ENCODE measurements at regions not wholly inside any gene's neighbourhood (a gene's known extent, or its start where the extent isn't known, plus 50 kb on each side); places are given as distances from the start of the nearest gene placed in this dataset.

DNA sequence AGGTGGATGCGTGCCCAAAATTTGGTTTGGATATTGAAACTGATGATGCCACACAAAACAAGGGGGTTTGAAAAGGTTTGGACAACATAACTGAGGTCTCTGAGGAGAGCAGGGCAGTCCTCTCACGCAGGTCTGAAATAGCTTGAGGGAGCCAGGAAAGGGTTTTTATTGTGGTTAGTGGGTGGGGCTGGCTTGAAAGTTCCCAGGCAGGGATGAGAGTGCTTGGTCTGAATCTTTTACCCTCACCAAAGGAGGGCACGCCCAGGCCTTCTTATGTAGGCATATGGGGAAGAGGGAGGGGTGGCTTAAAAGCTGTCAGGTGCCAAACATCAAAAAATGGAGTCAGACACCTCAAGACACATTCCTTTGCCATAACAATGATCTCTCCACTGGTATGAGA, 493.1 kb upstream of the CCDC196 start:
- no peaks in the 10 kb centered on the region for H3K9me3 Mint-ChIP-seq (ENCODE audit: unreplicated experiment)
- H3K36me3 Mint-ChIP-seq (ENCODE audit: unreplicated experiment): no peaks in the 10 kb centered on the region
- no peak overlapping the region for H3K4me3 Mint-ChIP-seq (ENCODE audit: unreplicated experiment)
- peaks cover 5% of the 10 kb centered on the region for H3K4me1 Mint-ChIP-seq (ENCODE audit: low read depth, unreplicated experiment)
- no peak overlapping the region for H3K27ac Mint-ChIP-seq (ENCODE audit: unreplicated experiment)
- TF ChIP-seq, protein P1, sequence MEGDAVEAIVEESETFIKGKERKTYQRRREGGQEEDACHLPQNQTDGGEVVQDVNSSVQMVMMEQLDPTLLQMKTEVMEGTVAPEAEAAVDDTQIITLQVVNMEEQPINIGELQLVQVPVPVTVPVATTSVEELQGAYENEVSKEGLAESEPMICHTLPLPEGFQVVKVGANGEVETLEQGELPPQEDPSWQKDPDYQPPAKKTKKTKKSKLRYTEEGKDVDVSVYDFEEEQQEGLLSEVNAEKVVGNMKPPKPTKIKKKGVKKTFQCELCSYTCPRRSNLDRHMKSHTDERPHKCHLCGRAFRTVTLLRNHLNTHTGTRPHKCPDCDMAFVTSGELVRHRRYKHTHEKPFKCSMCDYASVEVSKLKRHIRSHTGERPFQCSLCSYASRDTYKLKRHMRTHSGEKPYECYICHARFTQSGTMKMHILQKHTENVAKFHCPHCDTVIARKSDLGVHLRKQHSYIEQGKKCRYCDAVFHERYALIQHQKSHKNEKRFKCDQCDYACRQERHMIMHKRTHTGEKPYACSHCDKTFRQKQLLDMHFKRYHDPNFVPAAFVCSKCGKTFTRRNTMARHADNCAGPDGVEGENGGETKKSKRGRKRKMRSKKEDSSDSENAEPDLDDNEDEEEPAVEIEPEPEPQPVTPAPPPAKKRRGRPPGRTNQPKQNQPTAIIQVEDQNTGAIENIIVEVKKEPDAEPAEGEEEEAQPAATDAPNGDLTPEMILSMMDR (IDR thresholded peaks at IDR 0.05; ENCODE audit: partially characterized antibody, unreplicated experiment): no peak
- H3K27me3 Mint-ChIP-seq (ENCODE audit: unreplicated experiment): peaks cover 3% of the 10 kb centered on the region
- DNase-seq: no peak

DNA sequence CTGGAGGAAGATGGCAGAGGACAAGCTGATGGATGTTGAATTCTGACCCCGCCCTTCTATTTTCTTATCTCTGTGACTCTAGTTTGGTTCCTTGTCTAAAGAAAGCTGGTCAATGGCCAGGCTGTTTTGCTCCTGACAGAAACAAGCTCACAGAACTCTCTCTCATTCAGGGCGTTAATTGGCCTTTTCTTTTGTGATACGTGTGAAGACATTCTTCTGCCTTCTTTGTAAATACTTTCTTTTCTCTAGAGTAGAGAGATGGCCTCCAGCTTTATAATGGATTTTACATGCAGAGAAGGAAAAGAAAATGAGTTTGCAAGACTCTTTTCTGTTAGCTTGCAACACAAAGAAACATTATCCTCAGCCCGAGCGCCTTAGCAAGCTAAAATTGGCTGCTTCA, 492.2 kb upstream of the CCDC196 start:
- Mint-ChIP-seq H3K4me1 (ENCODE audit: low read depth, unreplicated experiment) (peaks cover 5% of the 10 kb centered on the region), H3K27me3 (ENCODE audit: unreplicated experiment) (peaks cover 3% of the 10 kb centered on the region), H3K27ac (ENCODE audit: unreplicated experiment) (no peak overlapping the region), H3K36me3 (ENCODE audit: unreplicated experiment) (no peaks in the 10 kb centered on the region), H3K4me3 (ENCODE audit: unreplicated experiment) (no peak overlapping the region), H3K9me3 (ENCODE audit: unreplicated experiment) (no peaks in the 10 kb centered on the region)
- DNase-seq: no peak
- TF ChIP-seq, protein P1 (IDR thresholded peaks at IDR 0.05; ENCODE audit: partially characterized antibody, unreplicated experiment): no peak

DNA sequence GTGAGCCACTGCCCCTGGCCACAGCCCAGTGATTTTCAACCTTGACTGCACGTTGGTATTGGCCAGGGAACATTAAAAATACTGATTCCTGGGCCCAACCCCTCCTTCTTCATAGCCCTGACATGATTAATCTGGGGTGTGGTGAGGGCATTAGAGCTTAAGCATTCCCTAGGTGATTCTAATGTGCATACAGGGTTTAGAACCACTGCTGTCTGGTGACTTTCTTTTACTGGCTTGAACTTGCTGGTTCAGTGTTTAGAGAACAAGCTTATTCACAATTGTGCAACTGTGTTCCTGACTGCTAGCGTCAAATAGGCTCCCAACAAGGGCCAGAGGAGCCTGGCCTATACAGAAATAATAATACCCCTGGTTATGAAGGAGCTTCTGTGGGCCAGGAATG, 488.8 kb upstream of the CCDC196 start:
- Mint-ChIP-seq H3K27ac (ENCODE audit: unreplicated experiment) (no peak overlapping the region), H3K36me3 (ENCODE audit: unreplicated experiment) (peaks cover 11% of the 10 kb centered on the region), H3K27me3 (ENCODE audit: unreplicated experiment) (peaks cover 3% of the 10 kb centered on the region), H3K4me3 (ENCODE audit: unreplicated experiment) (no peak overlapping the region), H3K4me1 (ENCODE audit: low read depth, unreplicated experiment) (no peaks in the 10 kb centered on the region), H3K9me3 (ENCODE audit: unreplicated experiment) (peaks cover 2% of the 10 kb centered on the region)
- no peak for DNase-seq
- TF ChIP-seq, protein P1 (IDR thresholded peaks at IDR 0.05; ENCODE audit: partially characterized antibody, unreplicated experiment): no peak

DNA sequence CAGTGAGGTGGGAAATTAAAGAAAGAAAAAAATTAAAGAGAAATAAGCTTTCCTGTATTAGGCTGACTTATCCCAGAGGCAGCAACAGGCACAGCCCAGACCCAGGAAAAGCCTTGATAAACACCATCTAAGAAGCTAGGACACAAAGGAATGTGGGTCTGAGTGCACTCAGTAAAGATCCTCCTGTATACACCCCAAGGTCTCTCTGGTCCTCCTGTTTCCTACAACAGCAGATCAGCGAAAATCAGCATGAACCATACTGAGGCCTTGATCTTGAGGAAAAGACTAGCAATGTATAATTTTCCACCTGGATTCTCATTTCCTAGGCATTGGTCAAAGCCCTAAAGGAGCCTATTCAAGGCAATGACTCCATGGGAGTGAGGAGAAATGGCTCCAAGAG, 486.3 kb upstream of the CCDC196 start:
- TF ChIP-seq, protein P1 (IDR thresholded peaks at IDR 0.05; ENCODE audit: partially characterized antibody, unreplicated experiment): no peak
- no peak for DNase-seq
- Mint-ChIP-seq H3K9me3 (ENCODE audit: unreplicated experiment) (peaks cover 5% of the 10 kb centered on the region), H3K4me1 (ENCODE audit: low read depth, unreplicated experiment) (no peaks in the 10 kb centered on the region), H3K27me3 (ENCODE audit: unreplicated experiment) (peaks cover 3% of the 10 kb centered on the region), H3K27ac (ENCODE audit: unreplicated experiment) (no peak overlapping the region), H3K36me3 (ENCODE audit: unreplicated experiment) (peaks cover 15% of the 10 kb centered on the region), H3K4me3 (ENCODE audit: unreplicated experiment) (no peak overlapping the region)

DNA sequence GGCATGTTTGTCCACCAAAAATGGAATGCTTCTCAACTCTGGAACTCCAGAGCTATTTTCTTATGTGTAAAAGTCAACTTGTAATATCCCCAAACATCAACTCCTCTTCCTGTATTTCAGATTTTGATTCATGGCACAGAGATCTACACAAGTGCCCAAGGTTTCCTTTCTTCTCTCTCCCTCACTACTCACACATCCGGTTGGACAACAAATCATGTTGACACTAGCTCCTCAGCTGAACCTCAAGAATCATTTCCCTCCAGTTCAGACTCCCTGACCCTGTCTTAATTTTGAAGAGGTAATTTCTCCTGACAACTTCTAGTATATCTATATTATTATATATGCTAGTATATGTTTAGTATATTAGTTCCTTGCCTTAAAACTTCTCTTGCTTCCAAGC, 485.4 kb upstream of the CCDC196 start:
- Mint-ChIP-seq H3K9me3 (ENCODE audit: unreplicated experiment) (peaks cover 5% of the 10 kb centered on the region), H3K36me3 (ENCODE audit: unreplicated experiment) (peaks cover 15% of the 10 kb centered on the region), H3K27ac (ENCODE audit: unreplicated experiment) (no peak overlapping the region), H3K4me1 (ENCODE audit: low read depth, unreplicated experiment) (no peaks in the 10 kb centered on the region), H3K4me3 (ENCODE audit: unreplicated experiment) (no peak overlapping the region), H3K27me3 (ENCODE audit: unreplicated experiment) (no peaks in the 10 kb centered on the region)
- DNase-seq: no peak
- TF ChIP-seq, protein P1 (IDR thresholded peaks at IDR 0.05; ENCODE audit: partially characterized antibody, unreplicated experiment): no peak
